A673 (cell line): ENCODE measurements at regions not wholly inside any gene's neighbourhood (a gene's known extent, or its start where the extent isn't known, plus 50 kb on each side); places are given as distances from the start of the nearest gene placed in this dataset.

Experiments
- CTCF ChIP-seq: fragments of 300-800, 200-600 bp; sonication (generic); conservative IDR thresholded peaks from 2 replicates; pipeline ENCODE4 v1.5.1; 2017; ENCODE audit warnings: low read depth, mild to moderate bottlenecking, antibody characterized with exemption, low read length, moderate library complexity, mixed read lengths
- EZH2 ChIP-seq: fragments of 200-600 bp; sonication (generic); IDR thresholded peaks from 2 replicates; pipeline ENCODE4 v1.6.1; 2017; ENCODE audit warnings: borderline replicate concordance, low read depth, mild to moderate bottlenecking, mixed read lengths, antibody characterized with exemption, low read length; ENCODE audit not compliant: poor library complexity, severe bottlenecking

GRCh38 chr5:30505014-30505886 lies 688.2 kb upstream of the CDH6 start:
- TF ChIP-seq CTCF = no peak
- no peak for TF ChIP-seq EZH2
